GM18499 (cell line): ENCODE measurements at regions not wholly inside any gene's neighbourhood (a gene's known extent, or its start where the extent isn't known, plus 50 kb on each side); places are given as distances from the start of the nearest gene placed in this dataset.

ENCODE experiments used
- ATAC-seq: cut with Tn5 transposase; IDR thresholded peaks from one replicate; pipeline ENCODE4 v1.9.1; 2021; ENCODE audit warnings: moderate number of reproducible peaks; ENCODE audit not compliant: insufficient read depth, unreplicated experiment

DNA sequence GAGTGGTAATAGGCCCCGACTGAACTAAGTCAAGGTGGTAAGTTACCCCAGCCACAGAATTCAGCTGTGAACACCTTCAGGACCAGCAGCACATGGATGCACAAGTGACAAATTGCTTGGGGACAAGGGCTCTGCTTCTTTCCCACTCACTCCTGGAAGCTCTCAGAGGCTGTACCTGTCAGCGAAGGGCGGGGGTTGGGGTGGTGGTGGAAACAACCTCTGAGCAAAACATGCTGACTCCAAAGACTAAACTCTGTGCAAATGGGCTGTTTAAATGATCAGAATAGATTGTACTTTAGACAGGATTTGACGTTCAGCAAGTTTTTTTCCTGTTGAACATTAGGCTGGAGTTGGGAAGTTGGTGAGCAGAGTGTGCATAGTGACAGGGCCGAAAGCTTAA is 544.5 kb upstream of the ZNF608 start:
- ATAC-seq = no peak

DNA sequence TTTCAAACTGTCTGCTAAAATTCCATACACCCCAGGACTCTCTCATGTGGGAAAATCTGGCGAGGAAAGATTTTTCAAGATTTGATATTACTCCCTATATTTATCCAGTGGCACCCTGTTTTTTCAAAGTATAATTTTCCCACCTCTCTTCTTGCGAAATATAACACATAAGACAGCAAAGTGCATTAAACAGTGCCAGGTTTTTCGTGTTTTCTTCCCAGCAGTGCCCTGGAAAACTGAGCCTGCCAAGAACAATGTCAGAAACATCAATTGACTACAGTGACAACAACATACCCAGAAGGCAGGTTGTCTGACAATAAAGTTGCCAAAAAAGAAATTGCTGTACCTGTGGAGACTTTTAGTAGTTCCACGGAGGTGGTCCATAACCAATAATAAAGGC is 545.0 kb upstream of the ZNF608 start:
- no peak for ATAC-seq

DNA sequence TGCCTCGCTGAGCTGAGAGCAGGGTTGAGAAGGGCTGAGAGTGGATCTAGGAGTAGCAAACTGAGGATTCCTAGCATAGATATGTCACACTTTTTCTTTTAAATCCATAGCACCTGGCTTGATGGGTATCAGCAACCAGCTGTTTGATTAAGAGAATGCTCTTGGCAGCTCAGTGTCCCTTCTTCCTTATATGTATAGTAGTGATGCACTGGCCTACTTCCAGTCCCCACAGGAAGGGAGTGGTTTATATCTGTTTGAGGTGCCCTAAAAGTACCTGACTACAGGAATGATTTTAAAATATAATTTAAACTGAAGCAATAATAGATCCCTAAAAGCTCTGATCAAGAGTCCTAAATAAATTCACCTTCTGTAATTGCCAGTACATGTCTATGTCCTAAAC is 546.8 kb upstream of the ZNF608 start:
- no peak for ATAC-seq

DNA sequence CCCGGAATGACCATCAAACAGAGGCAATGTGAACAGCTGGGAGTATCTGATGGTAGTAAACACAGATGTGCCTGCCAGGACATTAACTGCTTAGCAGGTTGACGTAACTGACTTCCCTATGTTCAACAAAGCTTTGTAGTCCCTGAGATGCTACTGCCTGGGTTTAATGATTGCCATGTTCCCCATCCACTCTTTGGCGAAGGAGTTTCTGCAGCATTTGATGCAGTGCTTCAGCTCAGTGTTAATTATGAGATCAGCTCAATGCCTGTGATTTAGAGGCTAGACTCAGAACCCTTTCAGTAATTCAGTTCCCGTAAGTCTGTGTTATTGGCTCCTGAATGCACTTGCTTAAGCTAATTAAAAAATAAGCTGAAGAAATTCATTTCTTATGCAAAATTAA is 547.3 kb upstream of the ZNF608 start:
- ATAC-seq = no peak

DNA sequence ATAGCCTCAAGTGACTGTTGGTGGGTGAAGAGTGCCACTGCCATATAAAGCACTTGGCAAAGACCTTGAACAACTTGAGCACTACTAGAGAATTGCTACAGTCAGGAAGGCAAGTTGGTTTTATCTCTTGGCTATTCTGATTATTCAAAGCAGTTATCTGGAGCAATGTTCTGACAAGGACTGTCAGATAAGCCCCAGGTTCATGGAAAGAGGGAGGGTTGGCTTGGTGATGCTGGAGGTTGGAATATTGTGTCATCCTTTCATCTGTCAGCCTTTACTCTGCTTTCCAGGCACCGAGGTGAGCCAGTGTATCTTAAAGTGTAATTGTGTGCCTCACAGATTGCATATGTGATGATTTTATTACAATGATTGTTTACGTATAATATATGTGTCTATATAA is 548.4 kb upstream of the ZNF608 start:
- no peak for ATAC-seq

GRCh38 chr5:125295405-125295872 is 549.0 kb upstream of the ZNF608 start:
- no peak for ATAC-seq

DNA sequence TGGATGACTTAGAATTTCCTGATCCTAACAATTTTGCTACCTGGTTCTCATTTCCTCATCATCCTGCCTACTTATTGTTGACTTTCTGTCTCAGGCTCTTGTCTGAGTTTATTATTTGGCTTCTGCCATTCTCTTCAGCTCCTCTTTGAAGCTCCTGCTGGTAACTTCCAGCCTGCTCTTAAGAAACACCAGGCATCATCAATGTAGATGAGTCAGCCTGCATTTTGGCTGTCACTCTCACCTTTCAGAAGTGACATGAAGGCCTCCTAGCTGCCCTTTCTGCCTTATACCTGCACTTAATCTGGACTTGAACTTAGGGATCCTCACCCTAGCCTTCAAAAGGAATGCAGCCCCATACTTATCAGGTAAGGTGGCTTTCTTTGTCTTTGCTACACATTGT is 551.8 kb upstream of the ZNF608 start:
- ATAC-seq = no peak

DNA sequence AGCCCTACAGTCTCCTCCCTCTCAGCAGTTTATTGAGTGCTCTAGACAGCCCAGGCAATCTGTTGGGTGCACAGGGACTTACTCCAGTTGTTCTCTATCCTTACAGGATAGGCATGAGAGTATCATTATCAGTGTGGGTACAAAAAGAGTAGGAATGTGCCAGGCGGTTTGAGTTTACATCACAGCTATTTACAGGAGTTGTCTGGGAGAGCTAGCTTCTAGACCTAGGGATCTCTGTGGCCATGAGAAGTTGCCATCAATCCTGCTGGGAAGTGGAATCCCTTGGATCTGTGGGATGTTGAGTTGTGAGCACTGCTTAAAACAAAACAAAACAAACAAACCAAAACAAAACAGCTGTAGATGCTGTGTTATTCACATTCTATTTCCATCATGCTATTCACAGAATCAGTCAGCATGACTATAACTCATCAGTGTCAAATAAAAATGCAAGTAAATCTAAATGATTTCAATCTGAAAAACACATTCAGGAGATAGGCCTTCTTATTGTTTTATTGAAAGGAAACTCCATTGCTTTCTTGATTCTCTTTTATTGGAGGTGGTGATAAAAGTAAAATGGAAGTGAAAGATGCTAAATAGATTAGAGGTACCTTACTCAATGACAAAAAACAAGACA is 552.4 kb upstream of the ZNF608 start:
- ATAC-seq = no peak

- ATAC-seq = no peak
Measured at GRCh38 chr5:125301711-125302110, 555.3 kb upstream of the ZNF608 start.

DNA sequence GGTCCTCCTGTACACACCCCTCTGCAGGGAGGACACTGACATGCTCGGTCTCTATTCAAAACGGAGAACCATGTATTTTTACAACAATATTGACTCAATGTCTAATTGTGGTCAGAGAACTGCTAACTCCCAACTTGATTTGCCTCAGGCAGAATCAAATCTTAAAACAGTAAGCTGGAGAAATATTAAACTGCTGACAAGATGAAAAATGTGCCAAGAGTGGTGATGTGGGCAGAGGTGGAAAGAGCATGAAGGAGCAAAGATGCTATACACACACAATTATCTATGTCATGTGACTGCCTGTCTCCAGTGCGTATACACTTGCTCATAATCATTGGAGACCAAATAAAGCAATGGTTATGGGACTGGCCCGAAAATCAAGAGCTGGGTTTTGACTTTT is 556.1 kb upstream of the ZNF608 start:
- ATAC-seq = no peak

DNA sequence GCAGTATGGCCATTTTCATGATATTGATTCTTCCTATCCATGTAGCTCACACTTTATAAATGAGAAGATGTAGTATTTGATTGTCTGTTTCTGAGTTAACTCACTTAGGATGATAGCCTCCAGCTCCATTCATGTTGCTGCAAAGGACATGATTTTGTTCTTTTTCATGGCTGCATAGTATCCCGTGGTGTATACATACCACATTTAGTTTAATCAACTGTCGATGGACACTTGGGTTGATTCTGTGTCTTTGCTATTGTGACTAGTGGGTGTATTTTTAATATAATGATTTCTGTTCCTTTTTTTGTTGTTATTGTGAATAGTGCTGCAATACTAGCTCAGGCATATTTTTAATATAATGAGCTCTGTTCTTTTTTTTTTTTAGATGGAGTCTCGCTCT is 560.3 kb upstream of the ZNF608 start:
- ATAC-seq = no peak

DNA sequence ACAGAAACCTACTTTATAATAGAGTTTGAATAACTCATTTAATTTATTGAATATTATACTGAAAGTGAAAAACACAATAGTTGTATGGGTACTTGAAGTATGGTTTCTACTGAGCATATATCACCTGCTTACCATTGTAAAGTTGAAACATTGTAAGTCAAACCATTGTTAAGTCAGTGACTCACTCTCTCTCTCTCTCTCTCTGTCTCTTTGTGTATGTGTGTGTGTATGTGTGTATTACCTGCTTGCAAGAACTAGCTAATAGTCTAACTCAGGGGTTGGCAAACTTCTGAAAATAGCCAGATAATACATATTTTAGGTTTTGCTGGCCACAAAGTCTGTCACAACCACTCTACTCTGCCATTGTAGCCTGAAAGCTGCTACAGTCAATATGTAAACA is 564.3 kb upstream of the ZNF608 start:
- no peak for ATAC-seq

GRCh38 chr5:125311743-125312142 is 565.3 kb upstream of the ZNF608 start:
- ATAC-seq = no peak

DNA sequence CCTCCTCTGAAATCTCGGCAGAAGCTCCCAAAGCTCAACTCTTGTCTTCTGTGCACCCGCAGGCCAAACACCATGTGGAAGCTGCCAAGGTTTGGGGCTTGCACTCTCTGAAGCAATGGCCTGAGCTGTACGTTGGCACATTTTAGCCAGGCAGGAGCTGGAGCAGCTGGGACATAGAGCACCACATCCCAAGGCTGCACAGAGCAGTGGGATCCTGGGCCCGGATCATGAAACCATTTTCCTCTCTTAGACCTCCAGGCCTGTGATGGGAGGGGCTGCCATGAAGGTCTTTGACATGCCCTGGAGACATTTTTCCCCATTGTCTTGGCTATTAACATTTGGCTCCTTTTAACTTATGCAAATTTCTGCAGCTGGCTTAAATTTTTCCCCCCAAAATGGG is 567.1 kb upstream of the ZNF608 start:
- ATAC-seq = no peak

DNA sequence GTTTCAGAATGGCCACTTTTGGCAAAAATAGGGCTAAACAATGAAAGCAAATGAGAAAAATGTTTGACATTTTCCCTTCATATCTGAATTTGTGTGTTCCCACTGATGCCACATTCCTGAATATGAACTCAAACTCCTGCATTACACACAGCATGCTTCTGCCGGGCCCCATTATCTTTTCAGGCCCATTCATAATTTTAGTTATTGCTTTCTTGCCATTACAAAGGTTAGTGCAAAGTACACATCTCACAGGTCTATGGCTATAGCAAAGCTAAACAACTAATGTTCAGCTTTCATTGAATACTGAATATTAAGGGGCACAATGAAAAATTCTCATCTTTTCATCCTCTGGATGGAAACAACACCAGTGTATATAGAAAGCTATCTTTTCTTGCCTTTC is 568.9 kb upstream of the ZNF608 start:
- ATAC-seq = no peak

DNA sequence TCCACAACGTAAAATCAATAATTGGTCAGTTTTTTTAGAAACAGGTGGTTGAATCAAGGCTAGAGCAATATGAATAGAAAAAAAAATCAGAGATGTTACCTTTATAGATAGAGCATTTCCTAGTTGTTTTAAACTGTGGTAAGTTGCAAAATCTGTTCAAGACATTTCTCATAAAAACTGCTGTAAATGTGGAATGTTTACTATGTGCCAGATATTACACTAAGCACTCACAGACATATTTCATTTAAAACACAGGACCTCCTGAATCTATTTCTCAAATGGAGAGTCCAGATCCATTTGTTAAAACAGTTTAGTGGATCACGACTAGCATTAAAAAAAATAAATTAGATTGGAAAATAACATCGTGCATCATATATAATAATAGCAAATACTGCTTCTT is 570.0 kb upstream of the ZNF608 start:
- no peak for ATAC-seq

GRCh38 chr5:125316915-125317535 is 570.6 kb upstream of the ZNF608 start:
- ATAC-seq = no peak

DNA sequence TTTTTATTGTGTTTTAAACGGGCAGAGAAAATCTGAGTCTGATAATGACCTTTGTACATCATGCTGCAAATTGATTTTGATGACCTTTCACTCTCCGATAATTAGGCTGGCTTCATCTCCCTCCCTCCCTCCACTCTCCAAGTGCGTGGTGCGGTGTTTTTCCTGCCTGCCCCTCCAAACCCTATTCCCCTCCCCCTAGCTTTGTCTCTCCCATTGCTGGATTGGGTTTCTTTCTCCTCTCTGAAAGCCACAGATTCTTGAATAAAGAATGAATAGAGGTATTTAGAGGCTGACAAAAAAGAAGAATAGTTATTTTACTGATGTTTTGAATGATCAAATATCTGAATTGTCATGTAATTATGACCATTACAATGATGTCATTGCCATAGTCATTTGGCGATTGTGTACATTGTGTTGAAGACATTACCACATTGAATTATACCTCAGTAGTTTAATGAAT is 571.1 kb upstream of the ZNF608 start:
- no peak for ATAC-seq

DNA sequence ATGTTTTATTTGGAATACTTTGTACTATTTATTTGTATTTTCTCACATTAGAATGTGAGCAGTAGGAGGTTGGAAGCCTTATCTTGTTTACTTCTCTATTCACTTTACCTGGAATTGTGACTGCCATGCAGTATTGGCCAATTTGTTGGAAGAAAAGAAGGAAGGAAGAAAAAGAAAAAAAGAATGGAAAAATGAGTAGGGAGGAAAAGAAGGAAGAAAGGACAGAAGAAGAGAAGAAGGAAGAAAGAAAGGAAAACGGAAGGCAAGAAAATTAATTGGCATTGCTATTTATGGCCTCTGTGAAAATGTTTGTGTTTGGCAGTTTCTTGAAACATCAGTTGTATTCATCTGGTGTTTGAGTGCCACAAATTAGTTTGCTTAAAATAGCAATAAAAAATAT is 575.2 kb upstream of the ZNF608 start:
- no peak for ATAC-seq

DNA sequence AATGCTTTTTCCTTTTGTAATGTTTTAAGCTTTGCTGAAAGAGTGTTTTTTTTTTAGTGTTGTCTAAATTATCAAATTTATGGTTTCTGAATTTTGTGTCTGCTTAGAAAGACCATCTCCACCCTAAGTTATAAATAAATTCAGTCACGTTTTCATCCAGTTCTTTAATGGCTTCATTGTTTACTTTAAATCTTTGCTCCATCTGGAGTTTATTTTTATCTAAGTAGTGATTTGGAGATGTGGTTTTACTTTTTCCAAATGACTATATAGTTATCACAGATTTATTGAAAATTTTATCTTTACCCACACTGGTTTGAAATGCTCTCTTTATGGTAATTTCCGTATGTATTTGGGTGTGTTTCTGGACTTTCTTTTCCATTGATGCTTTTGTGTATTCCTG is 577.2 kb upstream of the ZNF608 start:
- ATAC-seq = no peak

DNA sequence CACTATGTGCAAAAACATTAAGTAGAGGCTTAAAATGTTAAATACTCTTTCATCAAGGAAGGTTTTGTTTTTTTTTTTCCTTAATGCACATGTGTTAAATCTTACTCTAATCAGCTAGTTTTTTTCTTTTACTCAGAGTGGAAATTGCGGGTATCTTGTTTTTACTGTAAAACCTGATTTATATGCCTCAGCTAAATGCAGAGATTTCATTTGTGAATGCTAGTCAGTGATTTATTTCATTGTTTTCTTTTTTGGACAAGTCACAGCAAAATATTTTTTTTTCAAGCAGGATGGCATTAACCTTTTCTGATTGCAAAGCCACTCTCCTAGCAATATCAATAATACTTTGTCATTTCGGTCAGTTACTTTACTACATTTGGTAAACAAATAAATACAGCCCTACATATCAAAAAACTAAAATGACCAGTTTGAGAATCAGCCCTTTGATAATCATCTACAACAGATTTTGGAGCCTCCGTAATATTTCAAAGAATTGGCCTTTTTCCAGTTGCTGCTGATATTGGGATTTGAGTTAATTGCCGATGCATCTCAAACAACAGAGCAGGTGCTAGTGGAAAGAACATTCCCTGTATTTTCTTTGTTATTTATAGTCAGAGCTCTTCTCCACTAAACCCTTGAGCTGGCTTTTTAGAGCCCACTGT is 579.2 kb upstream of the ZNF608 start:
- no peak for ATAC-seq

GRCh38 chr5:125326150-125326510 is 579.7 kb upstream of the ZNF608 start:
- no peak for ATAC-seq
